Vagina (tissue), 2 donors: ENCODE measurements at regions not wholly inside any gene's neighbourhood (a gene's known extent, or its start where the extent isn't known, plus 50 kb on each side); places are given as distances from the start of the nearest gene placed in this dataset.

ENCODE experiments used
- DNase-seq, 2 donors: peaks; one replicate each; pipeline ENCODE4 v3.0.0-alpha.2; 2017; ENCODE audit errors: extremely low spot score in 2 of 2
- H3K27ac ChIP-seq: fragments of 200-600 bp; sonication (generic); one replicate; pipeline ENCODE4 v1.5.1; 2019
- H3K27me3 ChIP-seq: fragments of 200-600 bp; sonication (generic); one replicate; pipeline ENCODE4 v1.5.1; 2019
- H3K36me3 ChIP-seq, 2 donors: fragments of 200-600 bp; sonication (generic); one replicate each; pipeline ENCODE4 v1.5.1; 2017 to 2019
- H3K4me1 ChIP-seq: fragments of 200-600 bp; sonication (generic); one replicate; pipeline ENCODE4 v1.5.1; 2019
- H3K4me3 ChIP-seq, 2 donors: fragments of 200-600 bp; sonication (generic); 1 replicate in 1 of 2; 2 replicates in 1 of 2; pipeline ENCODE4 v1.5.1; 2016 to 2019
- H3K9me3 ChIP-seq: fragments of 200-600 bp; sonication (generic); one replicate; pipeline ENCODE4 v1.5.1; 2019
- POLR2A ChIP-seq, 2 donors: fragments of 450-650 bp; IDR thresholded peaks; one replicate each; pipeline ENCODE4 v1.6.1; 2017; ENCODE audit warnings: antibody characterized with exemption in 2 of 2, mild to moderate bottlenecking in 2 of 2, moderate library complexity in 2 of 2
- POLR2AphosphoS5 ChIP-seq, 2 donors: sonication (generic); formaldehyde crosslinking; IDR thresholded peaks; one replicate each; pipeline ENCODE4 v1.9.0; 2017; ENCODE audit warnings: antibody characterized with exemption in 2 of 2, mild to moderate bottlenecking in 2 of 2, low read depth in 1 of 2; ENCODE audit not compliant: insufficient read depth in 1 of 2
- intact Hi-C: fragments of 100-400 bp; cut with DNase I; formaldehyde crosslinking; loops from one replicate; pipeline ENCODE4 v1.15.1; 2023
- TF ChIP-seq, protein P1 (sequence below), 3 experiments: fragments of 450-650 bp in 2 of 3; fragments of 200-600 bp in 1 of 3; sonication (generic) in 1 of 3; IDR thresholded peaks; one replicate each; pipeline ENCODE4 v1.5.1; 2017 to 2019; ENCODE audit warnings: antibody characterized with exemption in 3 of 3, mild to moderate bottlenecking in 2 of 3, moderate library complexity in 2 of 3

DNA sequence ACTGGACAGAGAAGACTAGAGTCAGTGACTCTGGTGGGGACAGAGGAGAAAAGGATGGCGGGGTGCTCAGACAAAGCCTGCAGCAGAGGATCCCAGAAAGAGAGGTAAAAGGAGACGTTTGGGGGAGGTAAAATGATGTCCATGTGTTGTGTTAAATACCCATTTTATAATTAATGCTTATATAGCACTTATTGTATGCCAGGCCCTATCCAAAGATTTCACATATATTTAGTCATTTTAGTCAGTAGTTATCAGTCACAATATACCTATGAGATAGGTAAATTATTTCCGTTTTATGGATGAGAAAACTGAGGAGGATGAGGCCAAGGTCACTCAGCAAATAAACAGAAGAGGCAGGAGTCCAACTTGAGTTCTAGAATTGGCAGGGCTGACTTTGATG, 144.6 kb upstream of the SEMA3E start:
- H3K9me3 ChIP-seq = no peaks in the 10 kb centered on the region
- intact Hi-C loops = no loop called here
- no peaks in the 10 kb centered on the region for H3K36me3 ChIP-seq
- no peak overlapping the region for H3K4me3 ChIP-seq
- H3K27me3 ChIP-seq = no peaks in the 10 kb centered on the region
- no peak overlapping the region for H3K27ac ChIP-seq
- no peaks in the 10 kb centered on the region for H3K4me1 ChIP-seq
- DNase-seq = no peak
- TF ChIP-seq, protein P1, sequence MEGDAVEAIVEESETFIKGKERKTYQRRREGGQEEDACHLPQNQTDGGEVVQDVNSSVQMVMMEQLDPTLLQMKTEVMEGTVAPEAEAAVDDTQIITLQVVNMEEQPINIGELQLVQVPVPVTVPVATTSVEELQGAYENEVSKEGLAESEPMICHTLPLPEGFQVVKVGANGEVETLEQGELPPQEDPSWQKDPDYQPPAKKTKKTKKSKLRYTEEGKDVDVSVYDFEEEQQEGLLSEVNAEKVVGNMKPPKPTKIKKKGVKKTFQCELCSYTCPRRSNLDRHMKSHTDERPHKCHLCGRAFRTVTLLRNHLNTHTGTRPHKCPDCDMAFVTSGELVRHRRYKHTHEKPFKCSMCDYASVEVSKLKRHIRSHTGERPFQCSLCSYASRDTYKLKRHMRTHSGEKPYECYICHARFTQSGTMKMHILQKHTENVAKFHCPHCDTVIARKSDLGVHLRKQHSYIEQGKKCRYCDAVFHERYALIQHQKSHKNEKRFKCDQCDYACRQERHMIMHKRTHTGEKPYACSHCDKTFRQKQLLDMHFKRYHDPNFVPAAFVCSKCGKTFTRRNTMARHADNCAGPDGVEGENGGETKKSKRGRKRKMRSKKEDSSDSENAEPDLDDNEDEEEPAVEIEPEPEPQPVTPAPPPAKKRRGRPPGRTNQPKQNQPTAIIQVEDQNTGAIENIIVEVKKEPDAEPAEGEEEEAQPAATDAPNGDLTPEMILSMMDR (IDR thresholded peaks at IDR 0.05) = no peak
- TF ChIP-seq POLR2A (IDR thresholded peaks at IDR 0.05) (no peak), POLR2AphosphoS5 (IDR thresholded peaks at IDR 0.05; ENCODE audit: insufficient read depth in 1 of 2, low read depth in 1 of 2) (no peak)

DNA sequence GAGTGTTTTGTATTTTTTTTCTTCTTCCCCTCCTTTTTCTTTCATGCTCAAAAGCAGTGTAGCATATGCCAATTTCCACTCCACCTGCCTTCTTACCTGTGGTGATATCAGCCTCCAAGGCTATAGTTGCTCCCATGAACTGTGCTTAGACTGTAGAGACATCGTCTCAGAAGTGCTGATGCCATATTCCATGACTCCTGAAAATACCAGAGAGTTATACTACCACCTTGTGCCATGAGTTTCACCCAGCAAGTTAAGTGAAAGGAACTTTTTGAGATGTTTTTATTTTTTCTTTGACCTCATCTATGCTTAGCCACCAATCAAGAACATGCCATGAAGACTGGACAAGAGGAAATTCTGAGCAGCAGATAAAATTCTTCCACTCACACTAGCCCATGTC, 142.8 kb upstream of the SEMA3E start:
- no peak overlapping the region for H3K27ac ChIP-seq
- H3K36me3 ChIP-seq = no peaks in the 10 kb centered on the region
- no peaks in the 10 kb centered on the region for H3K27me3 ChIP-seq
- no peaks in the 10 kb centered on the region for H3K9me3 ChIP-seq
- H3K4me3 ChIP-seq = no peak overlapping the region
- TF ChIP-seq POLR2A (IDR thresholded peaks at IDR 0.05) (no peak), POLR2AphosphoS5 (IDR thresholded peaks at IDR 0.05; ENCODE audit: insufficient read depth in 1 of 2, low read depth in 1 of 2) (no peak)
- TF ChIP-seq, protein P1 (IDR thresholded peaks at IDR 0.05) = no peak
- intact Hi-C loops = no loop called here
- no peaks in the 10 kb centered on the region for H3K4me1 ChIP-seq
- no peak for DNase-seq

- intact Hi-C loops = no loop called here
- DNase-seq = no peak
- Histone ChIP-seq H3K4me1 (no peaks in the 10 kb centered on the region), H3K36me3 (no peaks in the 10 kb centered on the region), H3K27ac (no peak overlapping the region), H3K4me3 (no peak overlapping the region), H3K27me3 (no peaks in the 10 kb centered on the region), H3K9me3 (no peaks in the 10 kb centered on the region)
- TF ChIP-seq, protein P1 (IDR thresholded peaks at IDR 0.05) = no peak
- no peak for TF ChIP-seq POLR2A (IDR thresholded peaks at IDR 0.05)
- TF ChIP-seq POLR2AphosphoS5 (IDR thresholded peaks at IDR 0.05; ENCODE audit: insufficient read depth in 1 of 2, low read depth in 1 of 2) = no peak
Observed at GRCh38 chr7:83786858-83787257, 137.9 kb upstream of the SEMA3E start.

DNA sequence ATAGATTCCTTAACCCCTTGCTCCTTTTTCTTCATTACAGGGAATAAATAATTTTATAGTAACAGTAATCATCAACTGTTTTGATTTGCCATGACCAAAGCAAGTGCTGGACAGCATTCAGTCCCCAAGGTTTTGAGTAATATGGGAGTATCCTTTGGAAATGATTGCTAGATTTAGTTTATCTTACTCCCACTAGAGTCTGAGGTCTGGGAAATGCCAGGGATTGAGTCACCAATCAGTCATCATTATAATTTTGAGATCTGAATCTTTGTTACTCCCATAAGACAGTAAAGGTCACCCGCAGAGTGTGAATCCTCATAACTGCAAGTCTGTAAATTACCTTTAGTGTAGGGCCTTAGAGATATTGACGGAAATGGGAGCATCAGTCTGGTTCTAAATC, 133.7 kb upstream of the SEMA3E start:
- Histone ChIP-seq H3K27ac (no peak overlapping the region), H3K9me3 (no peaks in the 10 kb centered on the region), H3K27me3 (no peaks in the 10 kb centered on the region), H3K4me1 (no peaks in the 10 kb centered on the region), H3K36me3 (no peaks in the 10 kb centered on the region), H3K4me3 (no peak overlapping the region)
- DNase-seq = no peak
- TF ChIP-seq POLR2A (IDR thresholded peaks at IDR 0.05) = no peak
- no peak for TF ChIP-seq POLR2AphosphoS5 (IDR thresholded peaks at IDR 0.05; ENCODE audit: insufficient read depth in 1 of 2, low read depth in 1 of 2)
- TF ChIP-seq, protein P1 (IDR thresholded peaks at IDR 0.05) = no peak
- intact Hi-C loops = no loop called here

GRCh38 chr7:83778073-83778443, 129.1 kb upstream of the SEMA3E start:
- TF ChIP-seq POLR2A (IDR thresholded peaks at IDR 0.05) (no peak), POLR2AphosphoS5 (IDR thresholded peaks at IDR 0.05; ENCODE audit: insufficient read depth in 1 of 2, low read depth in 1 of 2) (no peak)
- TF ChIP-seq, protein P1 (IDR thresholded peaks at IDR 0.05) = no peak
- no peaks in the 10 kb centered on the region for H3K4me1 ChIP-seq
- H3K4me3 ChIP-seq = no peak overlapping the region
- intact Hi-C loops = no loop called here
- no peaks in the 10 kb centered on the region for H3K9me3 ChIP-seq
- H3K36me3 ChIP-seq = no peaks in the 10 kb centered on the region
- H3K27ac ChIP-seq = no peak overlapping the region
- no peaks in the 10 kb centered on the region for H3K27me3 ChIP-seq
- no peak for DNase-seq
